ENCODE measurements at regions not wholly inside any gene's neighbourhood (a gene's known extent, or its start where the extent isn't known, plus 50 kb on each side); places are given as distances from the start of the nearest gene placed in this dataset.
"Not testable (repeated sequence)": the region's sequence is repeated elsewhere in the genome, so short reads cannot be mapped to it uniquely, and the experiment has no call there.

GRCh38 chr11:87477321-87477720 lies 439.6 kb downstream of the TMEM135 start:
- no peak for DNase-seq (ENCODE audit: low read depth in 1 of 2, low spot score in 1 of 2)

GRCh38 chr11:87473174-87473573 lies 435.4 kb downstream of the TMEM135 start:
- no peak for DNase-seq (ENCODE audit: low read depth in 1 of 2, low spot score in 1 of 2)

- DNase-seq (ENCODE audit: low read depth in 1 of 2, low spot score in 1 of 2) = no peak
These were observed 428.5 kb downstream of the TMEM135 start for GRCh38 chr11:87466223-87466622.

- DNase-seq (ENCODE audit: low read depth in 1 of 2, low spot score in 1 of 2) = no peak
These were observed 428.0 kb downstream of the TMEM135 start for GRCh38 chr11:87465716-87466115.

- no peak for DNase-seq (ENCODE audit: low read depth in 1 of 2, low spot score in 1 of 2)
These were observed 425.9 kb downstream of the TMEM135 start for GRCh38 chr11:87463486-87464102.

GRCh38 chr11:87462171-87462570 lies 424.4 kb downstream of the TMEM135 start:
- DNase-seq (ENCODE audit: low read depth in 1 of 2, low spot score in 1 of 2) = no peak

GRCh38 chr11:87460842-87461637 lies 423.3 kb downstream of the TMEM135 start:
- no peak for DNase-seq (ENCODE audit: low read depth in 1 of 2, low spot score in 1 of 2)

- no peak for DNase-seq (ENCODE audit: low read depth in 1 of 2, low spot score in 1 of 2)
These were observed 422.5 kb downstream of the TMEM135 start for GRCh38 chr11:87460279-87460678.

GRCh38 chr11:87459351-87459750 lies 421.6 kb downstream of the TMEM135 start:
- no peak for DNase-seq (ENCODE audit: low read depth in 1 of 2, low spot score in 1 of 2)

- no peak for DNase-seq (ENCODE audit: low read depth in 1 of 2, low spot score in 1 of 2)
These were observed 418.8 kb downstream of the TMEM135 start for GRCh38 chr11:87456499-87456898.

- DNase-seq (ENCODE audit: low read depth in 1 of 2, low spot score in 1 of 2) = no peak
These were observed 417.4 kb downstream of the TMEM135 start for GRCh38 chr11:87455180-87455579.

- no peak for DNase-seq (ENCODE audit: low read depth in 1 of 2, low spot score in 1 of 2)
These were observed 416.5 kb downstream of the TMEM135 start for GRCh38 chr11:87454241-87454640.

- no peak for DNase-seq (ENCODE audit: low read depth in 1 of 2, low spot score in 1 of 2)
These were observed 415.9 kb downstream of the TMEM135 start for GRCh38 chr11:87453531-87454089.

GRCh38 chr11:87452025-87452424 lies 414.3 kb downstream of the TMEM135 start:
- not testable (repeated sequence) for DNase-seq (ENCODE audit: low read depth in 1 of 2, low spot score in 1 of 2)

GRCh38 chr11:87451395-87451794 lies 413.7 kb downstream of the TMEM135 start:
- no peak for DNase-seq (ENCODE audit: low read depth in 1 of 2, low spot score in 1 of 2)

GRCh38 chr11:87447606-87448005 lies 409.9 kb downstream of the TMEM135 start:
- no peak for DNase-seq (ENCODE audit: low read depth in 1 of 2, low spot score in 1 of 2)

GRCh38 chr11:87444993-87445392 lies 407.3 kb downstream of the TMEM135 start:
- DNase-seq (ENCODE audit: low read depth in 1 of 2, low spot score in 1 of 2) = no peak

GRCh38 chr11:87443707-87444106 lies 406.0 kb downstream of the TMEM135 start:
- no peak for DNase-seq (ENCODE audit: low read depth in 1 of 2, low spot score in 1 of 2)

- no peak for DNase-seq (ENCODE audit: low read depth in 1 of 2, low spot score in 1 of 2)
These were observed 402.5 kb downstream of the TMEM135 start for GRCh38 chr11:87440076-87440770.

- DNase-seq (ENCODE audit: low read depth in 1 of 2, low spot score in 1 of 2) = no peak
These were observed 400.7 kb downstream of the TMEM135 start for GRCh38 chr11:87438416-87438815.

- DNase-seq (ENCODE audit: low read depth in 1 of 2, low spot score in 1 of 2) = no peak
These were observed 400.1 kb downstream of the TMEM135 start for GRCh38 chr11:87437844-87438223.

All from activated T-helper 1 cell treated with anti-CD3 and anti-CD28 coated beads, Interleukin-2, amount 50 U/mL, for 16 hours (primary cell).